HFFc6 (cell line): ENCODE measurements at regions not wholly inside any gene's neighbourhood (a gene's known extent, or its start where the extent isn't known, plus 50 kb on each side); places are given as distances from the start of the nearest gene placed in this dataset.

Experiments used
- DNase-seq: peaks from one replicate; pipeline ENCODE4 v3.0.0-alpha.2; 2018
- H3K27ac Mint-ChIP-seq: 2 replicates; pipeline ENCODE4 v1.8.0; 2020; ENCODE audit warnings: mild to moderate bottlenecking, mixed read lengths
- H3K27me3 Mint-ChIP-seq: 2 replicates; pipeline ENCODE4 v1.8.0; 2021; ENCODE audit warnings: mild to moderate bottlenecking, moderate library complexity, mixed read lengths; ENCODE audit not compliant: insufficient read depth
- H3K36me3 Mint-ChIP-seq: 2 replicates; pipeline ENCODE4 v1.8.0; 2021; ENCODE audit warnings: low read depth, mixed read lengths
- H3K4me1 Mint-ChIP-seq: 2 replicates; pipeline ENCODE4 v1.8.0; 2020; ENCODE audit warnings: low read depth, mixed read lengths
- H3K4me3 Mint-ChIP-seq: 2 replicates; pipeline ENCODE4 v1.8.0; 2020; ENCODE audit warnings: mild to moderate bottlenecking, moderate library complexity, mixed read lengths
- H3K9me3 Mint-ChIP-seq: 2 replicates; pipeline ENCODE4 v1.8.0; 2020; ENCODE audit warnings: mild to moderate bottlenecking, mixed read lengths
- CTCF ChIP-seq: fragments of 200-600 bp; sonication (generic); IDR thresholded peaks from 2 replicates; pipeline ENCODE4 v1.5.0; 2021; ENCODE audit warnings: antibody characterized with exemption, mild to moderate bottlenecking

- no peak overlapping the region for H3K27ac Mint-ChIP-seq
- peaks cover 48% of the 10 kb centered on the region for H3K4me1 Mint-ChIP-seq
These were observed 241.5 kb upstream of the NLRP1 start for GRCh38 chr17:5825717-5826330.

GRCh38 chr17:5826384-5826783, 242.1 kb upstream of the NLRP1 start:
- H3K4me1 Mint-ChIP-seq = peaks cover 42% of the 10 kb centered on the region
- H3K4me3 Mint-ChIP-seq = no peak overlapping the region
- no peak for TF ChIP-seq CTCF
- H3K27ac Mint-ChIP-seq = no peak overlapping the region
- H3K36me3 Mint-ChIP-seq = peaks cover 16% of the 10 kb centered on the region
- DNase-seq = peak; percentile 5
- H3K9me3 Mint-ChIP-seq = peaks cover 8% of the 10 kb centered on the region; the same call in 1 of the 2 replicates
- peaks cover 2% of the 10 kb centered on the region; the same call in 1 of the 2 replicates for H3K27me3 Mint-ChIP-seq

More at GRCh38 chr17:5825717-5826330, 241.5 kb upstream of the NLRP1 start:
- no peak for TF ChIP-seq CTCF
- Mint-ChIP-seq H3K27me3 (peaks cover 2% of the 10 kb centered on the region; the same call in 1 of the 2 replicates), H3K9me3 (peaks cover 8% of the 10 kb centered on the region; the same call in 1 of the 2 replicates), H3K4me3 (no peak overlapping the region; the same call in 1 of the 2 replicates), H3K36me3 (peaks cover 16% of the 10 kb centered on the region)
- DNase-seq = peak; percentile 25

- no peak for DNase-seq
- Mint-ChIP-seq H3K27me3 (no peaks in the 10 kb centered on the region; the same call in 1 of the 2 replicates), H3K27ac (no peak overlapping the region), H3K36me3 (peaks cover 16% of the 10 kb centered on the region), H3K9me3 (peaks cover 8% of the 10 kb centered on the region; the same call in 1 of the 2 replicates), H3K4me3 (no peak overlapping the region), H3K4me1 (peaks cover 66% of the 10 kb centered on the region)
- TF ChIP-seq CTCF = no peak
These were observed 239.3 kb upstream of the WSCD1 start for GRCh38 chr17:5830921-5831320.

GRCh38 chr17:5832886-5833285, 237.3 kb upstream of the WSCD1 start:
- Mint-ChIP-seq H3K27me3 (no peaks in the 10 kb centered on the region; the same call in 1 of the 2 replicates), H3K4me3 (peak overlapping the region; percentile 27; the same call in 1 of the 2 replicates), H3K36me3 (peaks cover 8% of the 10 kb centered on the region), H3K4me1 (peaks cover 61% of the 10 kb centered on the region), H3K27ac (peak overlapping the region; percentile 69), H3K9me3 (no peaks in the 10 kb centered on the region; the same call in 1 of the 2 replicates)
- DNase-seq = peak; percentile 63
- no peak for TF ChIP-seq CTCF

GRCh38 chr17:5837055-5837491, 233.1 kb upstream of the WSCD1 start:
- Mint-ChIP-seq H3K4me3 (no peak overlapping the region), H3K27ac (peak overlapping the region; percentile 67), H3K27me3 (no peaks in the 10 kb centered on the region; the same call in 1 of the 2 replicates), H3K36me3 (no peaks in the 10 kb centered on the region), H3K4me1 (peaks cover 45% of the 10 kb centered on the region), H3K9me3 (no peaks in the 10 kb centered on the region)
- DNase-seq = peak; percentile 52
- TF ChIP-seq CTCF = no peak
